ENCODE measurements at regions not wholly inside any gene's neighbourhood (a gene's known extent, or its start where the extent isn't known, plus 50 kb on each side); places are given as distances from the start of the nearest gene placed in this dataset.

GRCh38 chr6:14727494-14728395 is 518.1 kb upstream of the JARID2 start:
- ChIA-PET CTCF (no interaction called here), POLR2A (no interaction called here)
- no peak overlapping the region for H3K27ac ChIP-seq (ENCODE audit: extremely low read depth, low read depth, low read length)
- no peaks in the 10 kb centered on the region for H3K4me1 ChIP-seq (ENCODE audit: control insufficient read depth, insufficient read depth, low read length)
- no peak for TF ChIP-seq ZNF341 (tag by site-specific recombination; IDR thresholded peaks at IDR 0.05; ENCODE audit: low read depth)
- no peak for TF ChIP-seq HOXC10 (CRISPR knock-in tag; IDR thresholded peaks at IDR 0.05)
- no peak for TF ChIP-seq ZNF138 (tag by site-specific recombination; IDR thresholded peaks at IDR 0.05; ENCODE audit: borderline replicate concordance)
- no peak for TF ChIP-seq PRDM6 (tag by site-specific recombination; IDR thresholded peaks at IDR 0.05)
- no peak for TF ChIP-seq BCL11A (tag by site-specific recombination; IDR thresholded peaks at IDR 0.05; ENCODE audit: low read depth)
- no peak for TF ChIP-seq ZNF558 (tag by site-specific recombination; IDR thresholded peaks at IDR 0.05)
- no peak for TF ChIP-seq KLF10 (tag by site-specific recombination; IDR thresholded peaks at IDR 0.05)
- TF ChIP-seq HIC1 (tag by site-specific recombination; IDR thresholded peaks at IDR 0.05) = no peak
- TF ChIP-seq ZNF707 (tag by site-specific recombination; IDR thresholded peaks at IDR 0.05) = no peak
- TF ChIP-seq ZNF350 (tag by site-specific recombination; IDR thresholded peaks at IDR 0.05) = no peak
- TF ChIP-seq ZNF785 (tag by site-specific recombination; IDR thresholded peaks at IDR 0.05) = no peak
- H3K4me3 ChIP-seq (ENCODE audit: low read depth, low read length) = no peak overlapping the region
- no peaks in the 10 kb centered on the region for H3K9me3 ChIP-seq (ENCODE audit: control insufficient read depth, insufficient read depth, low read depth, low read length)
- no peaks in the 10 kb centered on the region for H3K36me3 ChIP-seq (ENCODE audit: control insufficient read depth in 2 of 2, insufficient read depth in 1 of 2, low read length in 2 of 2)

GRCh38 chr6:14728396-14729024 is 517.4 kb upstream of the JARID2 start:
- ChIA-PET CTCF (no interaction called here), POLR2A (interaction anchor here (1.2 kb wide), 1 partner anchor 11 kb away, joined by 3 read pairs; no protein-coding TSS in a partner anchor)
- Histone ChIP-seq H3K9me3 (ENCODE audit: control insufficient read depth, insufficient read depth, low read depth, low read length) (no peaks in the 10 kb centered on the region), H3K4me3 (ENCODE audit: low read depth, low read length) (no peak overlapping the region), H3K36me3 (ENCODE audit: control insufficient read depth in 2 of 2, insufficient read depth in 1 of 2, low read length in 2 of 2) (no peaks in the 10 kb centered on the region), H3K27ac (ENCODE audit: extremely low read depth, low read depth, low read length) (no peak overlapping the region), H3K4me1 (ENCODE audit: control insufficient read depth, insufficient read depth, low read length) (no peaks in the 10 kb centered on the region)
- no peak for TF ChIP-seq GLI2 (tag by site-specific recombination; IDR thresholded peaks at IDR 0.05; ENCODE audit: borderline replicate concordance, low read depth)
- TF ChIP-seq ZFHX2 (tag by site-specific recombination; conservative IDR thresholded peaks at IDR 0.05) = peak; percentile 61
- TF ChIP-seq ZNF398 (tag by site-specific recombination; IDR thresholded peaks at IDR 0.05) = peak; percentile 56
